ENCODE measurements at regions not wholly inside any gene's neighbourhood (a gene's known extent, or its start where the extent isn't known, plus 50 kb on each side); places are given as distances from the start of the nearest gene placed in this dataset.

DNA sequence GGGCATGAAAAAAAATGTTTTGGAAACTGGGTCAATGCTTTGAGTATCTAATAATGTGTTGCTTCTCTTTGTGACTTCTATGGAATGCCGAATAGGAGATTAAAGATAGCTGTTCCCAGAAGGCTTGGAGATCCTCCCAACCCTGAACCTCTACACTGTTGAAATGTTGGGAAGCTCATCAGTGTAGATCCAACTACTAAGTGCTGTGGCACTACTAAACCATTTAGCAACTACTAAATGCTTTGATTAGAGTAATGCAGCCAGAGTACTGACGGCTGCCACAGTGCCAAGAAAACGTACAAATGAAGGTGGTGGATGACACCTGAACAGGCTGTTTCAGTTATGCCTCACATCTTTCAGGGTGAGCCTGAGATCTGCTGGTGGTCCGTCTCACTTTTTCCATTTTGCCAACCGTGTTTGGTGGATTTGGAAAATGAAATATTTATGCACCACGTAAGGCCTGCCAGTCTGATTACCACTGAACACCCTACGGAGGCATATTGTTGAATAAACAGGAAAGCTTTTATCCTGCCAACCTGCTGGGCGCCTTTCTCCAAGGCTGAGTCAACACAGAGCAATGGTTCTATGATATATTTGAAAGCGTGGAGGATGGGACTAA lies 938.0 kb upstream of the FLRT2 start:
- peak; percentile 71 for DNase-seq (ENCODE audit: low spot score)

- DNase-seq (ENCODE audit: low spot score): no peak
These were observed 937.2 kb upstream of the FLRT2 start for GRCh38 chr14:84592770-84593169.

- DNase-seq (ENCODE audit: low spot score): no peak
These were observed 919.9 kb upstream of the FLRT2 start for GRCh38 chr14:84610086-84610485.

- DNase-seq (ENCODE audit: low spot score): peak; percentile 32
These were observed 907.6 kb upstream of the FLRT2 start for GRCh38 chr14:84622357-84622756.

DNA sequence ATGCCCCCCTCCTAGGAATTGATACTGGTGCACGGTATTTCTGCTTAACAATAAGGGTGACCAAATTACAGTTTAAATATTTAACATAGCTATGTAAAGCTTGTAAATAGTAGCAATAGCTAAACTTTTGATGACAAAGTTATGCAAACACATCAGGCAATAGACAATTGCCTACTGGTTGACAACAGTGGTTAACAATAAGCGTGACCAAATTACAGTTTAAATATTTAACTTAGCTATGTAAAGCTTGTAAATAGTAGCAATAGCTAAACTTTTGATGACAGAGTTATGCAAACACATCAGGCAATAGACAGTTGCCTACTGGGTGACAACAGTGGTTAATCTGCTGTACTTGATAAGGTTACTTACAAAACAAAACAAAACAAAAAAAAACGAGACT lies 886.5 kb upstream of the FLRT2 start:
- no peak for DNase-seq (ENCODE audit: low spot score)

DNA sequence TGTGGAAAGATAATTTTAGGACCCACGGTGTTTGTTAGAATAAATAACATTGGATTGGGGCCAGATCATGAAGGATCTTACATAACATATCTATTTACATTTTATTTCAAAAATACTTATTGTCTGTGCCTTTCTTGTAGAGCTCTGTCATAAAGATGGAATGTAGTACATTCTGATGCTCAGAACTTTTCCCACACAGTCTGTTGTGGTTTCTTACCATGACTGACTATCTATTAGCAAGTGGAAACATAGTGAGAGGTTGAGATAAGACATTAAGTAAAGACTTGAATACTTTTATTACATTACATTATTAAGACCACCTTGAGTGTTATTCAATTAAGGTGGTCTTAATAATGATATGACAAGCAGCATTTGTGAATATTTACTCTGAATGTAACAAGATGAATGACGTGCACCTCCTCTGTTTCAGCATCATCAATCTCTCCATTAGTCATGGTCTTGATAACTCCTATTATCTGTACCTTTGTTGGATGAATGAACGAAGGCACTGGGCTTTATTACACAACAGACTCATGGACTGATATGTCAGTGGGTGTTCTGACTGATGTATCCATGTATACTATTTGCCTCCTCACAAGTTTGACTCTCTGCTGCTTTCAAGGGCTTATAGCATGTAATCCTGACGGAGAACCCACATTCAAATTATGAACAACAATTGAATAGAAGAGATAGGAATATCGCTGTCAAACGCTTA lies 883.0 kb upstream of the FLRT2 start:
- DNase-seq (ENCODE audit: low spot score): no peak

DNA sequence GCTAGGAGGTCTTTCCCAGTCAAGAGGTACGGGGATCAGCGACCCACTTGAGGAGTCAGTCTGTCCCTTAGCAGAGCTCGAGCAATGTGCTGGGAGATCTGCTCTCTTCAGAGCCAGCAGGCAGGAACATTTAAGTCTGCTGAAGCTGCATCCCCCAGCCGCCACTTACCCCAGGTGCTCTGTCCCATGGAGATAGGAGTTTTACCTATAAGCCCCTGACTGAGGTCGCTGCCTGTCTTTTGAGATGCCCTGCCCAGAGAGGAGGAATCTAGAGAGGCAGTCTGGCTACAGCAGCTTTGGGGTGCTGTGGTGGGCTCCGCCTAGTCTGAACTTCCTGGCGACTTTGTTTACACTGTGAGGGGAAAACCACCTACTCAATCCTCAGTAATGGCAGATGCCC lies 874.9 kb upstream of the FLRT2 start:
- DNase-seq (ENCODE audit: low spot score): no peak

- no peak for DNase-seq (ENCODE audit: low spot score)
These were observed 872.0 kb upstream of the FLRT2 start for GRCh38 chr14:84657911-84658310.

- DNase-seq (ENCODE audit: low spot score): no peak
These were observed 859.1 kb upstream of the FLRT2 start for GRCh38 chr14:84670796-84671195.

DNA sequence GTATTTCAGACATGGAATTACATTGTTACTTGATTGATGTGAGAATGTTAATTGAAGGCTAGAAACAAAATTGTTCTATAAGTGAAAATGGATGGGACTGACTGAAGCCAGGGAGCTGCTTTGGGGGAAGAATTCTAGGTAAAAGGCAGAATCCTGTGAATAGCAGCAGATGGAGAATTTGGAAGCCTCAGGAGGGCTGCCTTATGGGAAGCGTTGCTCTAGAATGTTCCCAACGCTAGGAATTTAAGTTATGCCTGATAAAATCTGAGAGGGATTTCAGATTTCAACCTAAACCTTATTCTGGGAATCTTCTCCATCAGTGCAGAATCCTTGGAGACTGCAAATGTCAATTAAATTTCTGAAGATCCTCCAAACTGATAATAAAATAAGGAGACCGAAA lies 858.2 kb upstream of the FLRT2 start:
- no peak for DNase-seq (ENCODE audit: low spot score)

- DNase-seq (ENCODE audit: low spot score): no peak
These were observed 855.3 kb upstream of the FLRT2 start for GRCh38 chr14:84674636-84675035.

DNA sequence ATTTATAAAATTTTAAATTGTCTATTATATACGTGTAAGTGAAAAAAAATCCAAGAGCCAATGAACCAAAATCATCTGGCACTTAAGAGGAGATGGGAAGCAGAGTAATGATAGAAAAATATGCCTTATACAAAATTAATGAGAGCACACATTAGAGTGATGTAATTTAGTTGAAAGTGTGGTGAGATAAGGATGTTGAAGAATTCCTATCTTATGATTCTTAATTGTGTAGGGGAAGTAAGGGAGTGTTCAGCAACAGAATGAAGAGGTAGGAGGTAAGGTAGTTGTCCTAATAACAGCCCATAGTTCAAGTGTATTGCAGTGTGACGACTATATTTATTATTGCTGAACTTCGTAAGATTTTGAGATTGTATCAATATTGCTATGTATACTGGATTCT lies 843.4 kb upstream of the FLRT2 start:
- no peak for DNase-seq (ENCODE audit: low spot score)

DNA sequence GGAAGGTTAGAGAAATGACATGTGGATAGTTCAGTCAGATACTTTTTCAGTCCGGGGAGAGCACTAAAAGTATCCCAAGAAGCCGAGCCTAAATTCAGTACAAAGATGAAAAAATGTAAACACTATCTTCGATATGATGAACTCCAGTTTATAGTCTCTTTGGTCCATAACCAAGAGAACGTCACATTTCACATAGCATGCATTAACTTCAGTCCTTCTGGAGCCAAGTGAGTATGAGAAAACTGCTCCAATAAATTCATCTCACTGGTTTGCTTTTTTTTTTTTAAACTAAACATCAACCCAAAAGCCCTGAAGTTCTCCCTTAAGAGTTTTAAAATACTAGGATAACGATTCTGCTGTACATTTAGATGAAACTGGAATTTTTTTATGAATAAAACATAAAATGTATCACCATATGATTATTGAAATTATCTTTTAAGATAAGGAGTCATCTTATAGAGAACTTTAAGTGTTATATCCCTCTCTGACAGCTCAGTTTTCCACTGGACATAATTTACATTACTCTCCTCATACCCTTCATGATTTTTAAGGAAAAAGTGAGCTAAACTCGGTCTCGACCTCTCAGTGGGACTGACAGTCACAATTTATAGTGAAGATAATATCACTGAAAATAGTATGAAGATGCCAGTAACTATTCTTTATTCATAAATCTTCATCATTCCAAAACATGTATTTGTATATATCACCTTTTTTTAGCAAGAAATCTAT lies 841.5 kb upstream of the FLRT2 start:
- DNase-seq (ENCODE audit: low spot score): no peak

- no peak for DNase-seq (ENCODE audit: low spot score)
These were observed 835.8 kb upstream of the FLRT2 start for GRCh38 chr14:84694161-84694560.

DNA sequence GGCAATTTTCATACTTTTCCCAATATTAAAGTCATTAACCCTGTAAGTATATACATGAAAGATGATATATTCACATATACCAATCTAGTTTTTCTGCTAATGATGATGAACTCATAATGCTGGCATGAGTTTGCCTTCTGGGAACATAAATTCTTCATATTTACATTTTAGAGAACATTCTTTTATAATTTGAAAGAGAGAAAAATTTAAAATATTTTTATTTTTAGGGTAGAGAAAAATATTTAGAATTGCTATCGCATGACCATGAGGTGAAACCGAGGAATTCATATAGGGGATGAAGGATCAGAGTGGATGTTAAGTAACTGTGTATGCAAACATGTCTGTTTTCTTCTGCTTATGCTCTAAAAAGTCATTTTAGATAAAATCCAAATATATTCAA lies 825.3 kb upstream of the FLRT2 start:
- no peak for DNase-seq (ENCODE audit: low spot score)

- DNase-seq (ENCODE audit: low spot score): no peak
These were observed 822.1 kb upstream of the FLRT2 start for GRCh38 chr14:84707830-84708229.

DNA sequence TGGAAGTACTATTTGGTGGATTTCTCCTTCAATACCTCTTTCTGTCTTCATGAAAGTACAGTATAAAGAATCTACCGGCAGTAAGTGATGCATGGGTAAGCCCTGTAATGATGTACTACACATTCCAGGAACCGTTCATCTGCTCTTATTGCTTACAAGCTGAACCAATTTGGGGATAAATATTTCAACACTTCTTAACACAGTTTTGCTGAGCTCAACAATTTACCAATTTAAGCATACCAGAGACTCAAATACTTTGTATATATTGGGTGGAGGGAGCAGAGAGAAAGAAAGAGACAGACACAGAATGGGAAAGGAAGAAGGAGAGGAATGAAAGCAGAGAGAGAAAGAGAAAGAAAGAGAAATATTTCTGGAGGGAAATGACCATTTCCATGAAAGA lies 821.1 kb upstream of the FLRT2 start:
- DNase-seq (ENCODE audit: low spot score): no peak

DNA sequence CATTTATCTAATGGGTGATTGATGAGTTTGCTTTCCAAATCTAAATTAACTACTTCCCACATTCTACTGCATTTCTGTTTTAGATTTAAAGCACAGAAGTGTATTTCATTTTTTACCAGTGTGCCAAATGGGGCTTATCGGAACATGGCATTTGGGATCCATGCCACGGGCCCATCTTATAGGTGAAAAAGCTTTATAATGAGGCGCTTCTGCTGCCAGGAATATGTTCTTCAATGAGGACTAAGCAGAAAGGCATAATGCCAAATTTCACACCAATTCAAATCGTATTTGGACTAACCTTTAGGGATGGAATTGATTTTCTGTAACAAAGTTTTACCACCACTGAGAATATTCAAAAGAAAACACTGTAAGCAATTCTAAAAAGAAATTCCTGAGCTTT lies 803.5 kb upstream of the FLRT2 start:
- no peak for DNase-seq (ENCODE audit: low spot score)

DNA sequence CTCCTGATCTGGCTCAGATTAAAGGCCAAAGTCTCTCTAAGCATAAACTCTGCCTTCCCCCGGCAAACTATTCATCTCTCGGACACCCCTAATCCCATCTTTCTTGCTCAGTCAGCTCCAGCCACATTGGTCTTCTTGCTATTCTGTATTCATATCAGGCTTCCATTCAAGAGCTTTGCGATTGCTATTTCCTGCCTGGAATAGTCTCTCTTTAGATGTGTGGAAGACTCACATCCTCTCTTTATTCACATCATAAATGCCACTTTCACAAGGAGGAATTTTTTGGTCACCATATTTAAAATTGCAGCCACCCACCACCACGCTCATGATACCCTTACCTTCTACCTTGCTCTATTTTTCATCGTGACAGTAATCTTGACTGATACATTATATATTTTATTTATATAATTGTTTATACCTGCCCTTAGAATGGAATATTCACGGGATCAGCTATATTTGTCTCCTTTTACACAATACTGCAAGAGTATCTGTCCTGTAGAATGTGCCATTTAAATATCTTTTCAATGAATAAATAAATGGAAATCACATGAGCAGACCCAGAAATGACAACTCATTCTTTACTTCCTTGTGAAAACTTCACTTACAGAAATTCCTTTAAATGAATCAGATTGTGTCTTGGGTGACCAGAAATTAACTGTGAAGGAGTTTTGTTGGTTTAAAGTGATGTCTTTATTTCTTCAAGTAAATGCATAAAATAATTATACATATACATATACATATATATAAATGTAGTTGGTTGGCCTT lies 780.6 kb upstream of the FLRT2 start:
- no peak for DNase-seq (ENCODE audit: low spot score)

DNA sequence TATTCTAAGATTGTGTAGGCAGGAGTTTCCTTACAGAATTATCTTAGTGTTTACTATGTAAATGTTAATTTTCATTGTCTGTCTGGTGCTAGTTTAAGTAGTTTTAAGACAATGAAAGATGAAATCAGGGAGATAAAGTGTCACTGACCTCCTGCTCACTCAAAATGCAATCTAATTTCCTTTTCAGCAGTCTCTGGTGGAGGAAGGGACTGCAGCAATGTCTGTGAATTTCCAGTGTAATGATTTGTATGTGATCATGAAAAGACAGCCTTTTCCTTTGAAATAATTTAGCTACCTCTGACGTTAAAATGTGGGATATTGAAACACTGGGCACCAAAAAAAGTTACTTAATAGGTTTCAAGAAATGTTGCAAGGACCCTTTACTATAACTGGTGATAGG lies 779.7 kb upstream of the FLRT2 start:
- DNase-seq (ENCODE audit: low spot score): no peak

DNA sequence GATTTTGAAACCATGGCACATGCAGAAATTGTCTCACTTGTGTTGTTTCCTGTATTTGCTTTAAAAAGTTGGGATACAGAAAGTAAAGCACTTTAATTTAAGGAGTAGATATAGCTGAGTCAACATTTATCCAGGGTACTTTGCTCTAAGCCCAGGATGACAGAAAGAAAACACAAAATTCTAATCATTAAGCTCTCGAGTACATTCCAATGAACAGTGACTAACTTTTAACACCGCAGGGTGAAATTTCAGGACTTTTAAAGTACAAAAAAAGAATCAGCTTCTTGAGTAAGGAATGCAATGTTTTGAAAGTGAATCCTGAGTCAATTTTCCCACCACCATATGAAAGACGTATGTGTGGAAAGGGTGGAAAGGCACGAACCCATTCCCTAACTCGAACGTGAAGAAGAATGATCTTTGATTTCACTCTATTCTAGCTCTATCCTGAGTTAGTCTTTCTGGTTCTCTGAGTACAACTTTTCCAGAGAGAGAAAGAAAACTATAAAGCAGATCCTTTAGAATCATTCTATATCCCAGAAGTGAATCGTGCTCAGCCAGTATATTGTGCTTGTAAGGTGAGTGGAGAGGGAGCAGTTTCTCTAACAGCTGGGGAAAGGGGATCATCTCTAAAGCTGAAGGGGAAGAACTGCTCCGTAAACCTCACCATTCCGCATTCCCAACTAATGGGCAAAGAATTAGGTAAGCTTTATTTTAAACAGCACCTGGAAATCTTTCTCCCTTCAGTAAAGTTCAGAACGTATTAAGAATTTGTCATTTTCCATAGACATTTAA lies 779.0 kb upstream of the FLRT2 start:
- no peak for DNase-seq (ENCODE audit: low spot score)

DNA sequence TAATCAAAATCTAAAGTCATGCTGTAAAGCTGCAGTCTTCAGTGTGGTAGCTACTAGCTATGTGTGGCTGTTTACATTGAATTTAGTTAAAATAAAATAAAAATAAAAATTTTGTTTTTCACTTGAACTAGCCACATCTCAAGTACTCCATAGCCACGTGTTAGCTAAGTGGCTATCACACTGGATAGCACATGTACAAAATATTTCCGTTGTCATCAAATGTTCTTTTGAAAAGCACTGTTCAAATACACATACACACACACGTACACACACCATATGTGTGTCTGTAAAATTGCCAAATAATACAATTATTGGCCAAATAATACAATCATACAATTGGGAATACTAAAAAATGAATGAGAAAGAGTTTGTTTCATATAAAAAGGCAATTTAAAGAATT lies 778.2 kb upstream of the FLRT2 start:
- DNase-seq (ENCODE audit: low spot score): no peak

Data from H4 (cell line).